Fibroblast of pulmonary artery (primary cell): ENCODE measurements at regions not wholly inside any gene's neighbourhood (a gene's known extent, or its start where the extent isn't known, plus 50 kb on each side); places are given as distances from the start of the nearest gene placed in this dataset.

ENCODE experiments used
- DNase-seq: peaks from one replicate; pipeline ENCODE4 v3.0.0-alpha.2; 2010; ENCODE audit warnings: low read depth
- H3K4me3 ChIP-seq: replicated peaks from 2 replicates; pipeline ENCODE4 v1.5.1; 2011; ENCODE audit warnings: low read depth, mild to moderate bottlenecking, control low read depth, low read length, moderate library complexity
- TF ChIP-seq, protein P1 (sequence below): IDR thresholded peaks from 2 replicates; pipeline ENCODE4 v1.5.1; 2011; ENCODE audit warnings: mild to moderate bottlenecking, control low read depth, low read length, inconsistent platforms; ENCODE audit errors: missing control alignments

DNA sequence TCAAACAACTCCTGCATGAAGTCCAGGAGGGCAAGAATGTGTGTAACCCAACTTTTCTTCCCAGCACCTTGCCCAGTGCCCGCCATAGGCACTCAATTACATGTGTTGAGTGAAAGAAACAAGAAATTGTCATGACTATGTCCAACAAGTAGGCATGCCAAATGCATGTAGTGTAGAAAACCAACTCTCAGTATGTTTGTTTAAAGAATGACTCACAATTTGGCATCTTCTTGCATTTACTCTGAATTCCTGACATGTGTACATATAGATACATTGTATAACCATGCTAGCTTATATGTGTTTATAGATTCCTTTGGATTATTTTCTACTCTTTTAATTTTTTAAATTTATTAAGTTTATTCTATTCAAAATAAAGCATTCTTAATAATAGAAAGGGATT, 305.0 kb downstream of the EFNB2 start:
- H3K4me3 ChIP-seq = no peak overlapping the region
- DNase-seq = peak; percentile 52
- TF ChIP-seq, protein P1, sequence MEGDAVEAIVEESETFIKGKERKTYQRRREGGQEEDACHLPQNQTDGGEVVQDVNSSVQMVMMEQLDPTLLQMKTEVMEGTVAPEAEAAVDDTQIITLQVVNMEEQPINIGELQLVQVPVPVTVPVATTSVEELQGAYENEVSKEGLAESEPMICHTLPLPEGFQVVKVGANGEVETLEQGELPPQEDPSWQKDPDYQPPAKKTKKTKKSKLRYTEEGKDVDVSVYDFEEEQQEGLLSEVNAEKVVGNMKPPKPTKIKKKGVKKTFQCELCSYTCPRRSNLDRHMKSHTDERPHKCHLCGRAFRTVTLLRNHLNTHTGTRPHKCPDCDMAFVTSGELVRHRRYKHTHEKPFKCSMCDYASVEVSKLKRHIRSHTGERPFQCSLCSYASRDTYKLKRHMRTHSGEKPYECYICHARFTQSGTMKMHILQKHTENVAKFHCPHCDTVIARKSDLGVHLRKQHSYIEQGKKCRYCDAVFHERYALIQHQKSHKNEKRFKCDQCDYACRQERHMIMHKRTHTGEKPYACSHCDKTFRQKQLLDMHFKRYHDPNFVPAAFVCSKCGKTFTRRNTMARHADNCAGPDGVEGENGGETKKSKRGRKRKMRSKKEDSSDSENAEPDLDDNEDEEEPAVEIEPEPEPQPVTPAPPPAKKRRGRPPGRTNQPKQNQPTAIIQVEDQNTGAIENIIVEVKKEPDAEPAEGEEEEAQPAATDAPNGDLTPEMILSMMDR = no peak

DNA sequence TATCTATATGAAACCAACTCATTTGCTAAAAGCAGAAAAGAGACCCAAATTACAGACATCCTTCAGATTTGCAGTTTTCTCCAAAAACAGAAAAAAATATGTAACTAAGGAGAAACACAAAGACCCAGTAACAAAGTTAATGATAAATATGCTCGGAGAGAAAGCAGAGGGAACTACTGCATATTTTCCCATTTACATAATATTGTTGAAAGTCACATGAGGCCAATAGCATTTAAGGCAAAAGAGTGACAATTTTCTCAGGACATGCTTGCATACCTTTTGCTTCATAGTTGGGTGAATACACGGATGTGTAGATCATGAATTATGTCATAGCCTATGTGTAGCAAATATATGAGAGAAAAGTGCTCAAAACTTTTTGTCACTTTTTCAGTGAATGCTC, 310.3 kb downstream of the EFNB2 start:
- no peak for DNase-seq
- TF ChIP-seq, protein P1 = no peak
- no peak overlapping the region for H3K4me3 ChIP-seq

DNA sequence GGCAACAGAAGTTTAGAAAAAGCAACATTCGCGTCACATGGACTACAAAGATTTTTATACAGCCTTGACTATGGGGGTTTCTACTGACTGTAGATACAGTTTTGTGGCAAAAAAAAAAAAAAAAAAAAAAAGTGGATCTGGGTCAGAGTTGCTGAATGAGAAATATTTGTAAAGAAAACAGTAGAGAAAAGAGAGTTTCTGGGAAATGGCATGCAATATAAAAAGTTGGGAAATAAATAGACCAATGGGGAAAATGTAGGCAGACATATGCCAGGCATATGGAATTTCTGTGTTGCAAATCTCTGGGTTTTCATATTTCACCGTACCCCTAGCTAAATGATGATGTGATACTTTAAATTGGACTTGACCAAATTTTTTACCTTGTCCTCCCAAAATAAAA, 315.3 kb downstream of the EFNB2 start:
- TF ChIP-seq, protein P1 = no peak
- no peak for DNase-seq
- H3K4me3 ChIP-seq = no peak overlapping the region

DNA sequence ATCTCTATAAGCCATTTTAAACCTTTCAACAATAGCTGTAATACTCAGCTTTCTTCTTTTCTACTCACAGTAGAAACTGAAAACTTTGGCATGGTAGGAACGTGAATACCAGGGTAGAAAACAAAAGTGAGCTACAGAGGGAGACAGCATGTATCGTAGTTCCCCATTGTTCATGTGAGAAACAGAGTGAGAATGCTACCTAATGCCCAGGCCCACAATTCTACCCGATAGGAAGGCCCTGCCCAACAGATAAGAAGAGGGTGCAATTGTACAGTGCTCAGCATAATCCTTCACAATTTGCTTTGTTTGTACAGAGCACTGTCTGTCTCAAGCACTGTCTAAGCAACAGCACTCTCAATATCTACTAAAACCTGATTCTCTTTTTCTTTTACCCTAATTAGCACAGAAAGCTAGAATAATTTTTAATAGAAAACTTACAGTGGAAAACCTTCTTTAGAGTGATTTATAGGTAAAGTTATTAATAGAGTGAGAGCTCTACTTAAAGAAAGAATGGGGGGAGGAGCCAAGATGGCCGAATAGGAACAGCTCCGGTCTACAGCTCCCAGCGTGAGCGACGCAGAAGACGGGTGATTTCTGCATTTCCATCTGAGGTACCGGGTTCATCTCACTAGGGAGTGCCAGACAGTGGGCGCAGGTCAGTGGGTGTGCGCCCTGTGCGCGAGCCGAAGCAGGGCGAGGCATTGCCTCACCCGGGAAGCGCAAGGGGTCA, 322.3 kb downstream of the EFNB2 start:
- H3K4me3 ChIP-seq = no peak overlapping the region
- TF ChIP-seq, protein P1 = no peak
- no peak for DNase-seq

DNA sequence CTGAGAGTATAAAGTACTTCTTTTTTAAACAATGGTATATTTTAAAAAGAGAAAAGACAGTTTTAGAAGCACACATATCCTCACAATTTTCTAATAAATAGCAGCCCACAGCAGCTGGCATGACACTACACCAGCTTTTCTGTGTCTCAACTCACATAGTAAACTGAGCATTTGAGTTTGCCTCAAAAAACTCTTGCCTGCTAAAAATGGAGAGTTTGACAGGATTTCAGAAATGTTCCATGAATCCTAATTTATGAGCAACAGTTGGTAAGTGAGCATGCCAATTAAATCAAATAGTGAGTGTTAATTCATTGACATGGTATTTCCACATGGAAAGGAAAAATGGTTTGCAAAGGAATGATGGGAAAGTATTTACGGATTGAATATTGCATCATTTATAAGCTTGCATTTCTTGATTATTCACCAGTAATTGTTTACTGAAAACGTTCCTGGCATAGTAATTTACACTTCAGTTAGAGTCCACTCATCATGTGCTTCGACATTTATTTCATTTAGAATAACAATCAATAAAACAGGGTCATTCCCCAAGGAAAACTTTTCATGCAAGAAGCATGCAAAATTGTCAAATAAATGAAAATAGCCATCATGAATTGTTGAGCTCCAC, 323.0 kb downstream of the EFNB2 start:
- no peak overlapping the region for H3K4me3 ChIP-seq
- no peak for DNase-seq
- TF ChIP-seq, protein P1 = no peak

DNA sequence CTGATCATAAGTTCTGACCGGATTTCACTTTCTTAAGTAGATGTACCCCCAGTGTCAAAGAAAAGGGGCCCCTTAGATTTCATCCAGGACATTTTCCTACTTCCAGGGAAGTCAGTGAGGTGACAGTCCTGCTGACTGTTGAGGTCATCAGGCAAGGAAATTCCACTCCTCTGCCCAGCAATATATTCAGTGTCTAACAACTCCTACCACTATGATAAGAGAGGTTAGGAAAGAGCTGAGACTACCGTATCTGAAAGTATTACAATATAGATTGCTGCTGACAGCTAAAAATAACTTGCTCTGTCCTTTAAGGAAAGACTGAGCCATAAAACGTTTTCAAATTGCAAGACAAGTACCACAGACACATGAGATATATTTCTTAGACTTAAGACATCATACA, 325.1 kb downstream of the EFNB2 start:
- H3K4me3 ChIP-seq = no peak overlapping the region
- peak; percentile 21 for DNase-seq
- TF ChIP-seq, protein P1 = no peak

- no peak overlapping the region for H3K4me3 ChIP-seq
- TF ChIP-seq, protein P1 = no peak
- no peak for DNase-seq
These were observed 329.6 kb downstream of the EFNB2 start for GRCh38 chr13:106205871-106206270.
